NCI-H1048 (cell line): ENCODE measurements at regions not wholly inside any gene's neighbourhood (a gene's known extent, or its start where the extent isn't known, plus 50 kb on each side); places are given as distances from the start of the nearest gene placed in this dataset.
A peak's percentile ranks its signal among the peaks of the same experiment; 100 is the strongest.

Experiments used
- DNase-seq: peaks from one replicate; lab custom pipeline; 2025; lab: John Stamatoyannopoulos, UW

DNA sequence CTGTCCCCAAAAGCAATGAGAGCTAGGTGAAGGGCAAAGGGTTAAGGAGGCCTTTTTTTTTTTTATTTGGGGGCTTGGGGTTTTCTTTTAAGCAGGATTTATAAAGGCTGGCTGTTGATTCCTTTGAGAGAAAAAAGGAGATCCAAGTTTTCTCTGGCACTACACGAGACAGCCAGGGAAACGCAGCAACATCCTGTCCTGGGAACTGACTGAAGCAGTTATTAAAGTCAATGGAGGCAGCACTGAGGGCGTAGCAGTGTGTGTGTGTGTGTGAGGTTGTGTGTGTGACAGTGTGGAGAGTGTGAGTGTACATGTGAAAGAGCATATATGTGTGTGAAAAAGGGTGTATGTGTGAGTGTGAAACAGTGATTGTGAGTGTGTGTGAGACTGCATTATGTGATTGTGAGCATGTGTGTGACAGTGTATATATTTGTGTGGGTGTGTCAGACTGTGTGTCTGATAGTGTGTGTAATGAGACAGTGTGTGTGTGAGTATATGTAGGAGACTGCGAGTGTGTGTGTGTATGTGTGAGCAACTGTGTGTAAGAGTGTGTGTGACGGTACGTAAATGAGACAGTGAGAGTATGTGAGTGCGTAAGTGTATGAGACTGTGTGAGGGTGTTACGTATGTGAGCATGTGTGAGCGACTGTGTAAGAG lies 65.9 kb upstream of the TIAM1 start:
- DNase-seq = no peak

DNA sequence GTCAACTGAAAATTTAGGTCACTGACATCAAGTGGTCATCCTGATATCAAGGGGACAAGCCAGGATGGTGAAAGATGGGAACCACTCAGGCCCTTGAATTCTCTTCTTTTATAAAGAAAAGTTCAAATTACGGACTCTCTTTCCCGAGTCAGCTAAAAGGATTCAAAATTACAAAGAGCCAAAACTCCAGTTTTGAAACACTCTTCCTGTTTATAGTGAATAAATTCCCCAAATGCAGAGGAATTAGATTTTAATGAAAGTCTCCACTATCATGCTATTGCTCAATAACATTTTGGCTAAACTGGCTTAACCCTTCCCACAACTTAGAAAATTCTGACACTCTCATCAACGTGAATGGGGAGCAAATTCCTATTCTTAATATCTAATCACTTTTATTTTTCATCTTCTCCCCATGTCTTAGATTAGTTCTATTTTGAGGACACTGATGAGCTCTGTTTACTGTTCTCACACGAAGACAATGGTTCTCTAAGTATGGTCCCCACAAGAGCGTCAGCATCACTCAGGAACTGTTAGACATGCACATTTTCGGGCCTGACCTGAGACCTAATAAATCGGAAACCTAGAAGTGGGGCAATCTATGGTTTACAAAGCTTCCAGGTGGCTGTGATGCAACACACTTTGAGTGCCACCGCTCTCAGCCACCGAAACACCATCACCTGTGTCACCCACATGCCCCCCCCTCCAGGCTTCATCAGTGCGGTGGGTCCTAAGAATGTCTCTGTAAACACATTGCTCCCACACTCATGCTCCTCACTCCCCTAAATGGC lies 64.4 kb upstream of the TIAM1 start:
- no peak for DNase-seq

GRCh38 chr21:31406510-31406909 lies 62.4 kb upstream of the TIAM1 start:
- no peak for DNase-seq

- DNase-seq = no peak
These were observed 61.5 kb upstream of the TIAM1 start for GRCh38 chr21:31405604-31406003.

DNA sequence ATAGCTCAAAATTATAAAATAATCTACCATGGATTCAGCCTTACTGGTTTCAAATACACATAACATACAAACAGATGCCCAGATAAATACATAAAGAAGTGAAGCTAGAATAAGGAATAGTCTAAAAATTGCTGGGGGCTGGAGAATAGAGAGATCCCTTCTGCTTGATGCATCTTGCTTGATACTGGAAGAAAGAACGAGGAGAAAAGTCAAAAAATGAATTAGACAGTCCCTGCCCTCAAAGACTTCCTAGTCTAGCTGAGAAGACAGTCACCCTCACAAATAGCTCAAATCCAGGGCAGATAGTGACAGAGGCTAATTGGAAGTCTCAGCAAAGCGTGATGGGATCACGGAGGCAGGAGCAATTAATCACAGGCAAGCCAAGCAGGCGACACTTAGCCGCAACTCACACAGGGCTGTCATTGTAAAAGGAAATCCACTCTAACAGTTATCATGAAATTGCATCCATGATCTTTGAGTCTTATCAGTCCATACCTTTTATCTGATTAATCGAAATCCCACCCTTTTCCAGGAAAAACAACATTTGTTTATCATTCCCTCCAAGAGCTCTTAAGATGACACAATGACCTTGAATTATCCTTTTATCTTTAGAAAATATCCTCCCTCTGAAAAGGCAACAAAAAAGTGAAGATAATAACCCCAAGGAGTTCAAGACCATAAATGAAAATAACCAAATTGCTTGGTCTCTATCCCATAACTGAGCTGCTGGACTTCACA lies 59.7 kb upstream of the TIAM1 start:
- no peak for DNase-seq

- DNase-seq = no peak
These were observed 55.5 kb upstream of the TIAM1 start for GRCh38 chr21:31399591-31399990.

- DNase-seq = no peak
These were observed 54.5 kb upstream of the TIAM1 start for GRCh38 chr21:31398574-31398973.

DNA sequence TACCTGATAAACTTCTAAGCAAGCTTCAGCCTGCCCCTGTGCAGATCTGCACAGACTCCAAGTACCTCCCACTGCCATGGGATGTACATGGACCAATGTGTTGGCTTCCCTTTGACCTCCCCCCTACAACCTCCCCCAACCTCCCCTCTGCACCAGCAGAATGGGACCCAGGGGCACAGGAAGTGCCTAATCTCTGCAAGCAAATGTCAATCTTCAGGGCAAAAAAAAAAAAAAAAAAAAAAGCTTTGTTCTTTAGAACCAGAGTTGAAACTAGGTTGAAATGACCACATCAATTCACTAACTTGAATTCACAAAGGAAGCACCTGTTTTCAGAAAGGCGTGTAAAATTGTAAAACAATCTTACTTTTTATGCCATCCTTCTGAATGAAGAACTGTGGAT lies 53.9 kb upstream of the TIAM1 start:
- DNase-seq = no peak

GRCh38 chr21:31397515-31397926 lies 53.5 kb upstream of the TIAM1 start:
- DNase-seq = peak; percentile 28

GRCh38 chr21:31397030-31397429 lies 53.0 kb upstream of the TIAM1 start:
- DNase-seq = no peak

- no peak for DNase-seq
These were observed 52.3 kb upstream of the TIAM1 start for GRCh38 chr21:31396399-31396798.

- no peak for DNase-seq
These were observed 51.7 kb upstream of the TIAM1 start for GRCh38 chr21:31395791-31396190.

GRCh38 chr21:31395268-31395667 lies 51.2 kb upstream of the TIAM1 start:
- DNase-seq = no peak

DNA sequence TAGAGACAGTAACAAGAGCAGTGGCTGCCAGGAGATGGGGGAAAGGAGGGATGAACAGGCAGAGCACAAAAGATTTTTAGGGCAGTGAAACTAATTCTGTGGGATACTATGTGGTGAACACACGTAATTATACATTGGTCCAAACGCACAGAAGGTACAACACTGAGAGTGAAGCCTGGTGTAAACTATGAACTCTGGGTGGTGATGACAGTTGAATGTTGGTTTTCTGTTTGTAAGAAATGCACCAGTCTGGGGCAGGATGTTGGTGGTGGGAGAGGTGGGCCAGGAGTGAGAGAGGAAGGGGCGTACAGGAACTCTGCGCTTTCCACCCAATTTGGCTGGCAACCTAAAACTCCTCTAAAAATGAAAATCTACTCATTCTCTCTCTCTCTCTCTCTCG lies 50.2 kb upstream of the TIAM1 start:
- no peak for DNase-seq
